DOHH2 (cell line): ENCODE measurements at regions not wholly inside any gene's neighbourhood (a gene's known extent, or its start where the extent isn't known, plus 50 kb on each side); places are given as distances from the start of the nearest gene placed in this dataset.

Experiments
- H3F3A ChIP-seq: fragments of 200-600 bp; sonication (generic), shearing (Covaris generic); 2 replicates; pipeline ENCODE4 v1.6.0; 2016; ENCODE audit warnings: antibody characterized with exemption, mild to moderate bottlenecking; ENCODE audit not compliant: control insufficient read depth, insufficient read depth
- H3K27ac ChIP-seq: fragments of 200-600 bp; sonication (generic); 2 replicates; pipeline ENCODE4 v1.5.1; 2014; ENCODE audit warnings: low read depth, mild to moderate bottlenecking, low read length, moderate library complexity
- H3K27me3 ChIP-seq: fragments of 200-600 bp; sonication (generic); 2 replicates; pipeline ENCODE4 v1.6.1; 2014; ENCODE audit warnings: mild to moderate bottlenecking, low read length, mixed read lengths; ENCODE audit not compliant: control insufficient read depth
- H3K36me3 ChIP-seq: fragments of 200-600 bp; sonication (generic); 2 replicates; pipeline ENCODE4 v1.6.1; 2014; ENCODE audit warnings: mild to moderate bottlenecking, low read length, moderate library complexity, mixed read lengths; ENCODE audit not compliant: control insufficient read depth
- H3K4me1 ChIP-seq: fragments of 200-600 bp; sonication (generic); 2 replicates; pipeline ENCODE4 v1.6.1; 2014; ENCODE audit warnings: mild to moderate bottlenecking, low read length, mixed read lengths; ENCODE audit not compliant: control insufficient read depth
- H3K4me2 ChIP-seq: fragments of 200-600 bp; sonication (generic); 2 replicates; pipeline ENCODE4 v1.6.0; 2014; ENCODE audit warnings: mild to moderate bottlenecking, low read length, moderate library complexity
- H3K4me3 ChIP-seq: fragments of 200-600 bp; sonication (generic); 2 replicates; pipeline ENCODE4 v1.5.1; 2014; ENCODE audit warnings: mild to moderate bottlenecking, low read length, mixed read lengths
- H3K79me2 ChIP-seq: fragments of 200-600 bp; sonication (generic); 2 replicates; pipeline ENCODE4 v1.6.1; 2014; ENCODE audit warnings: mild to moderate bottlenecking, low read length, mixed read lengths; ENCODE audit not compliant: control insufficient read depth
- H3K9me2 ChIP-seq: fragments of 200-600 bp; sonication (generic); replicated peaks from 2 replicates; pipeline ENCODE4 v1.6.1; 2014; ENCODE audit warnings: mild to moderate bottlenecking, low read length, mixed read lengths; ENCODE audit not compliant: control insufficient read depth
- H3K9me3 ChIP-seq: fragments of 200-600 bp; sonication (generic); 2 replicates; pipeline ENCODE4 v1.6.1; 2014; ENCODE audit warnings: antibody characterized with exemption, low read length, mixed read lengths; ENCODE audit not compliant: control insufficient read depth, insufficient read depth
- H4K20me1 ChIP-seq: fragments of 200-600 bp; sonication (generic); 2 replicates; pipeline ENCODE4 v1.6.0; 2014; ENCODE audit warnings: low read depth, mild to moderate bottlenecking, antibody characterized with exemption, low read length, moderate library complexity; ENCODE audit not compliant: control insufficient read depth, insufficient read depth
- EZH2phosphoT487 ChIP-seq: fragments of 200-600 bp; sonication (generic); IDR thresholded peaks from 2 replicates; pipeline ENCODE4 v1.6.1; 2017; ENCODE audit warnings: borderline replicate concordance, mild to moderate bottlenecking, antibody characterized with exemption, low read length, moderate library complexity, mixed read lengths
- TF ChIP-seq, protein P1 (sequence below): fragments of 200-600 bp; sonication (generic); IDR thresholded peaks from one replicate; pipeline ENCODE4 v1.5.1; 2014; ENCODE audit warnings: antibody characterized with exemption, mild to moderate bottlenecking, low read depth, low read length; ENCODE audit not compliant: poor library complexity, severe bottlenecking

- Histone ChIP-seq H3K36me3 (no peaks in the 10 kb centered on the region), H3K4me3 (no peak overlapping the region), H3K4me2 (no peak overlapping the region), H3K27me3 (no peaks in the 10 kb centered on the region), H3K4me1 (no peaks in the 10 kb centered on the region), H3K9me3 (0 out of 2 replicates have a peak, but pooled peaks cover 3% of the 10 kb centered on the region), H3K27ac (no peak overlapping the region), H3K79me2 (no peaks in the 10 kb centered on the region), H4K20me1 (no peaks in the 10 kb centered on the region), H3K9me2 (no peaks in the 10 kb centered on the region), H3F3A (no peaks in the 10 kb centered on the region)
- TF ChIP-seq, protein P1, sequence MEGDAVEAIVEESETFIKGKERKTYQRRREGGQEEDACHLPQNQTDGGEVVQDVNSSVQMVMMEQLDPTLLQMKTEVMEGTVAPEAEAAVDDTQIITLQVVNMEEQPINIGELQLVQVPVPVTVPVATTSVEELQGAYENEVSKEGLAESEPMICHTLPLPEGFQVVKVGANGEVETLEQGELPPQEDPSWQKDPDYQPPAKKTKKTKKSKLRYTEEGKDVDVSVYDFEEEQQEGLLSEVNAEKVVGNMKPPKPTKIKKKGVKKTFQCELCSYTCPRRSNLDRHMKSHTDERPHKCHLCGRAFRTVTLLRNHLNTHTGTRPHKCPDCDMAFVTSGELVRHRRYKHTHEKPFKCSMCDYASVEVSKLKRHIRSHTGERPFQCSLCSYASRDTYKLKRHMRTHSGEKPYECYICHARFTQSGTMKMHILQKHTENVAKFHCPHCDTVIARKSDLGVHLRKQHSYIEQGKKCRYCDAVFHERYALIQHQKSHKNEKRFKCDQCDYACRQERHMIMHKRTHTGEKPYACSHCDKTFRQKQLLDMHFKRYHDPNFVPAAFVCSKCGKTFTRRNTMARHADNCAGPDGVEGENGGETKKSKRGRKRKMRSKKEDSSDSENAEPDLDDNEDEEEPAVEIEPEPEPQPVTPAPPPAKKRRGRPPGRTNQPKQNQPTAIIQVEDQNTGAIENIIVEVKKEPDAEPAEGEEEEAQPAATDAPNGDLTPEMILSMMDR: no peak
- TF ChIP-seq EZH2phosphoT487: no peak
Measured at GRCh38 chr5:54713923-54714581, 196.5 kb downstream of the SNX18 start.

- Histone ChIP-seq H3K36me3 (no peaks in the 10 kb centered on the region), H3K4me2 (no peak overlapping the region), H3K9me2 (no peaks in the 10 kb centered on the region), H3K27me3 (no peaks in the 10 kb centered on the region), H4K20me1 (no peaks in the 10 kb centered on the region), H3K79me2 (no peaks in the 10 kb centered on the region), H3F3A (no peaks in the 10 kb centered on the region), H3K9me3 (no peaks in the 10 kb centered on the region), H3K4me3 (no peak overlapping the region), H3K4me1 (no peaks in the 10 kb centered on the region), H3K27ac (no peak overlapping the region)
- TF ChIP-seq, protein P1: no peak
- no peak for TF ChIP-seq EZH2phosphoT487
Measured at GRCh38 chr5:54709096-54709495, 191.5 kb downstream of the SNX18 start.

GRCh38 chr5:54707841-54708240 lies 190.3 kb downstream of the SNX18 start:
- Histone ChIP-seq H4K20me1 (no peaks in the 10 kb centered on the region), H3K27ac (no peak overlapping the region), H3K4me2 (no peak overlapping the region), H3K27me3 (no peaks in the 10 kb centered on the region), H3F3A (no peaks in the 10 kb centered on the region), H3K36me3 (no peaks in the 10 kb centered on the region), H3K9me2 (no peaks in the 10 kb centered on the region), H3K4me3 (no peak overlapping the region), H3K9me3 (no peaks in the 10 kb centered on the region), H3K79me2 (no peaks in the 10 kb centered on the region), H3K4me1 (no peaks in the 10 kb centered on the region)
- no peak for TF ChIP-seq EZH2phosphoT487
- TF ChIP-seq, protein P1: no peak
